ENCODE measurements at regions not wholly inside any gene's neighbourhood (a gene's known extent, or its start where the extent isn't known, plus 50 kb on each side); places are given as distances from the start of the nearest gene placed in this dataset.

GRCh38 chr9:26462213-26462612 is 430.4 kb downstream of the CAAP1 start:
- no peak for TF ChIP-seq CTCF (IDR thresholded peaks at IDR 0.05; ENCODE audit: borderline replicate concordance)
- no peak for DNase-seq
- Histone ChIP-seq H3K27me3 (ENCODE audit: low read depth) (no peaks in the 10 kb centered on the region), H3K36me3 (no peaks in the 10 kb centered on the region), H3K4me3 (no peak overlapping the region), H3K9me3 (replicated peaks) (peaks cover 4% of the 10 kb centered on the region), H3K4me1 (no peaks in the 10 kb centered on the region), H3K27ac (replicated peaks) (no peak overlapping the region)
- intact Hi-C loops (cut with micrococcal nuclease) = no loop called here

GRCh38 chr9:26460624-26461023 is 432.0 kb downstream of the CAAP1 start:
- Histone ChIP-seq H3K27me3 (ENCODE audit: low read depth) (no peaks in the 10 kb centered on the region), H3K27ac (replicated peaks) (no peak overlapping the region), H3K4me1 (no peaks in the 10 kb centered on the region), H3K9me3 (replicated peaks) (peaks cover 4% of the 10 kb centered on the region), H3K36me3 (no peaks in the 10 kb centered on the region), H3K4me3 (no peak overlapping the region)
- intact Hi-C loops (cut with micrococcal nuclease) = no loop called here
- DNase-seq = no peak
- no peak for TF ChIP-seq CTCF (IDR thresholded peaks at IDR 0.05; ENCODE audit: borderline replicate concordance)

- Histone ChIP-seq H3K4me3 (no peak overlapping the region), H3K27ac (replicated peaks) (no peak overlapping the region), H3K27me3 (ENCODE audit: low read depth) (no peaks in the 10 kb centered on the region), H3K36me3 (no peaks in the 10 kb centered on the region), H3K4me1 (no peaks in the 10 kb centered on the region), H3K9me3 (replicated peaks) (no peaks in the 10 kb centered on the region)
- intact Hi-C loops (cut with micrococcal nuclease) = no loop called here
- no peak for DNase-seq
- no peak for TF ChIP-seq CTCF (IDR thresholded peaks at IDR 0.05; ENCODE audit: borderline replicate concordance)
Observed at GRCh38 chr9:26459959-26460358, 432.6 kb downstream of the CAAP1 start.

GRCh38 chr9:26458054-26458453 is 434.5 kb downstream of the CAAP1 start:
- no peaks in the 10 kb centered on the region for H3K9me3 ChIP-seq (replicated peaks)
- intact Hi-C loops (cut with micrococcal nuclease) = no loop called here
- TF ChIP-seq CTCF (IDR thresholded peaks at IDR 0.05; ENCODE audit: borderline replicate concordance) = no peak
- H3K36me3 ChIP-seq = no peaks in the 10 kb centered on the region
- DNase-seq = no peak
- H3K27ac ChIP-seq (replicated peaks) = no peak overlapping the region
- H3K4me3 ChIP-seq = no peak overlapping the region
- H3K27me3 ChIP-seq (ENCODE audit: low read depth) = no peaks in the 10 kb centered on the region
- no peaks in the 10 kb centered on the region for H3K4me1 ChIP-seq

GRCh38 chr9:26457151-26457550 is 435.5 kb downstream of the CAAP1 start:
- Histone ChIP-seq H3K9me3 (replicated peaks) (peaks cover 6% of the 10 kb centered on the region), H3K36me3 (no peaks in the 10 kb centered on the region), H3K27ac (replicated peaks) (no peak overlapping the region), H3K4me3 (no peak overlapping the region), H3K4me1 (no peaks in the 10 kb centered on the region), H3K27me3 (ENCODE audit: low read depth) (no peaks in the 10 kb centered on the region)
- intact Hi-C loops (cut with micrococcal nuclease) = no loop called here
- no peak for DNase-seq
- TF ChIP-seq CTCF (IDR thresholded peaks at IDR 0.05; ENCODE audit: borderline replicate concordance) = no peak
